PC-3 (cell line): ENCODE measurements at regions not wholly inside any gene's neighbourhood (a gene's known extent, or its start where the extent isn't known, plus 50 kb on each side); places are given as distances from the start of the nearest gene placed in this dataset.
A peak's percentile ranks its signal among the peaks of the same experiment; 100 is the strongest.

ENCODE experiments used
- ATAC-seq: fragments of 200-7000 bp; cut with Tn5 transposase; 2 replicates; pipeline ENCODE4 v1.9.1; 2020; ENCODE audit warnings: mild to moderate bottlenecking, moderate library complexity
- BruUV-seq: library from RNA; stranded (reverse); fragments of 400-500 nt; replicated peaks from 2 replicates; lab custom pipeline; 2021; lab: Mats Ljungman, UMichigan
- CTCF ChIA-PET: fragments of 300-600 bp; sonication (Branson Sonifier 250); formaldehyde crosslinking; loops from one replicate; lab custom pipeline; 2022; ENCODE audit warnings: antibody characterized with exemption; lab: Charles Lee
- POLR2A ChIA-PET: fragments of 300-600 bp; sonication (Branson Sonifier 250); formaldehyde crosslinking; loops from one replicate; lab custom pipeline; 2022; ENCODE audit warnings: antibody characterized with exemption; ENCODE audit not compliant: unreplicated experiment; lab: Charles Lee
- DNase-seq: peaks from one replicate; pipeline ENCODE4 v3.0.0-alpha.2; 2015
- H2AFZ ChIP-seq: fragments of 300-600 bp; sonication (generic); 2 replicates; pipeline ENCODE4 v1.6.0; 2016; ENCODE audit warnings: antibody characterized with exemption, low read length
- H3F3A ChIP-seq: fragments of 300-600 bp; sonication (generic); one replicate; pipeline ENCODE4 v1.6.0; 2017; ENCODE audit warnings: antibody characterized with exemption, low read length, control low read depth, mild to moderate bottlenecking; ENCODE audit not compliant: unreplicated experiment
- H3K27ac ChIP-seq: fragments of 300-600 bp; sonication (generic); 2 replicates; pipeline ENCODE4 v1.5.1; 2016; ENCODE audit warnings: mild to moderate bottlenecking, low read length
- H3K27me3 ChIP-seq: fragments of 300-600 bp; sonication (generic); 2 replicates; pipeline ENCODE4 v1.6.1; 2016; ENCODE audit warnings: low read length, mixed read lengths
- H3K36me3 ChIP-seq: fragments of 300-600 bp; sonication (generic); 2 replicates; pipeline ENCODE4 v1.6.1; 2016; ENCODE audit warnings: low read depth, mixed run types, low read length, mixed read lengths
- H3K4me1 ChIP-seq: fragments of 300-600 bp; sonication (generic); 2 replicates; pipeline ENCODE4 v1.5.1; 2016; ENCODE audit warnings: low read length; ENCODE audit not compliant: insufficient read depth
- H3K4me2 ChIP-seq: fragments of 300-600 bp; sonication (generic); 2 replicates; pipeline ENCODE4 v1.6.0; 2016; ENCODE audit warnings: low read length
- H3K4me3 ChIP-seq: fragments of 300-600 bp; sonication (generic); 2 replicates; pipeline ENCODE4 v1.5.1; 2016; ENCODE audit warnings: mild to moderate bottlenecking, low read length, mixed read lengths
- H3K79me2 ChIP-seq: fragments of 300-600 bp; sonication (generic); 2 replicates; pipeline ENCODE4 v1.6.1; 2017; ENCODE audit warnings: low read length, mixed read lengths
- H3K9ac ChIP-seq: fragments of 300-600 bp; sonication (generic); 2 replicates; pipeline ENCODE4 v1.6.0; 2016; ENCODE audit warnings: mild to moderate bottlenecking, low read length
- H3K9me2 ChIP-seq: fragments of 300-600 bp; sonication (generic); replicated peaks from 2 replicates; pipeline ENCODE4 v1.6.1; 2016; ENCODE audit warnings: mixed run types, low read length, mixed read lengths
- H3K9me3 ChIP-seq: fragments of 300-600 bp; sonication (generic); 2 replicates; pipeline ENCODE4 v1.6.1; 2016; ENCODE audit warnings: low read length, mixed read lengths
- H4K20me1 ChIP-seq: fragments of 300-600 bp; sonication (generic); 2 replicates; pipeline ENCODE4 v1.6.1; 2016; ENCODE audit warnings: low read length, mixed read lengths
- CTCF ChIP-seq: fragments of 300-600 bp; sonication (generic); conservative IDR thresholded peaks from 2 replicates; pipeline ENCODE4 v1.5.1; 2017; ENCODE audit warnings: antibody characterized with exemption, low read depth, mild to moderate bottlenecking, low read length
- EZH2 ChIP-seq: fragments of 300-600 bp; sonication (generic); IDR thresholded peaks from one replicate; pipeline ENCODE4 v1.6.1; 2017; ENCODE audit warnings: antibody characterized with exemption, mild to moderate bottlenecking, low read length; ENCODE audit not compliant: unreplicated experiment
- EZH2phosphoT487 ChIP-seq: fragments of 300-600 bp; sonication (generic); IDR thresholded peaks from 2 replicates; pipeline ENCODE4 v1.6.1; 2018; ENCODE audit warnings: mild to moderate bottlenecking, antibody characterized with exemption, low read length, borderline replicate concordance
- intact Hi-C: fragments of 100-400 bp; cut with micrococcal nuclease; formaldehyde crosslinking; loops from 2 replicates; pipeline ENCODE4 v1.9.0; 2023

- CTCF ChIA-PET = no interaction called here
- Histone ChIP-seq H3K36me3 (no peaks in the 10 kb centered on the region), H3K79me2 (no peaks in the 10 kb centered on the region), H3K4me1 (peaks cover 20% of the 10 kb centered on the region), H2AFZ (no peak overlapping the region; the same call in 1 of the 2 replicates), H3F3A (no peaks in the 10 kb centered on the region), H3K9me3 (no peaks in the 10 kb centered on the region), H3K27me3 (no peaks in the 10 kb centered on the region), H4K20me1 (no peaks in the 10 kb centered on the region), H3K9ac (no peak overlapping the region), H3K4me2 (peak overlapping the region; percentile 85), H3K27ac (peak overlapping the region; percentile 65; the same call in 1 of the 2 replicates), H3K9me2 (no peaks in the 10 kb centered on the region), H3K4me3 (no peak overlapping the region)
- intact Hi-C loops = loop anchor here (2.0 to 10.0 kb wide), 2 partner anchors 26 to 96 kb away; no protein-coding TSS in a partner anchor
- DNase-seq (no peak), ATAC-seq (no peak)
- TF ChIP-seq EZH2 = no peak
- no TSS peak for BruUV-seq
- POLR2A ChIA-PET = no interaction called here
These were observed 109.5 kb downstream of the FOXD1 start for GRCh38 chr5:73339051-73339575.

GRCh38 chr5:73338256-73339050, 110.1 kb downstream of the FOXD1 start:
- no TSS peak for BruUV-seq
- Histone ChIP-seq H2AFZ (peak overlapping the region; percentile 83), H3K79me2 (no peaks in the 10 kb centered on the region), H3K9me3 (no peaks in the 10 kb centered on the region), H3K4me2 (peak overlapping the region; percentile 85), H3K4me1 (peaks cover 20% of the 10 kb centered on the region), H3K9me2 (no peaks in the 10 kb centered on the region), H3F3A (no peaks in the 10 kb centered on the region), H3K27me3 (no peaks in the 10 kb centered on the region), H3K36me3 (no peaks in the 10 kb centered on the region), H4K20me1 (no peaks in the 10 kb centered on the region), H3K4me3 (peak overlapping the region; percentile 59), H3K9ac (peak overlapping the region; percentile 32), H3K27ac (peak overlapping the region; percentile 65)
- intact Hi-C loops = loop anchor here (2.0 to 10.0 kb wide), 2 partner anchors 26 to 96 kb away; no protein-coding TSS in a partner anchor
- DNase-seq (peak; percentile 49), ATAC-seq (peak; percentile 87)
- POLR2A ChIA-PET = no interaction called here
- TF ChIP-seq CTCF = no peak
- TF ChIP-seq EZH2phosphoT487 = no peak
- TF ChIP-seq EZH2 = no peak
- CTCF ChIA-PET = no interaction called here

GRCh38 chr5:73337586-73338255, 110.9 kb downstream of the FOXD1 start:
- Histone ChIP-seq H3K9ac (peak overlapping the region; percentile 32), H2AFZ (peak overlapping the region; percentile 83), H3K9me3 (no peaks in the 10 kb centered on the region)

More at GRCh38 chr5:73337586-73338255, 110.9 kb downstream of the FOXD1 start:
- H3K9me2 ChIP-seq = no peaks in the 10 kb centered on the region
- peak overlapping the region; percentile 65 for H3K27ac ChIP-seq
- BruUV-seq = no TSS peak
- ChIA-PET POLR2A (no interaction called here), CTCF (no interaction called here)
- TF ChIP-seq EZH2 = no peak
- no peak for TF ChIP-seq EZH2phosphoT487
- TF ChIP-seq CTCF = no peak
- H3K36me3 ChIP-seq = no peaks in the 10 kb centered on the region
- H3K27me3 ChIP-seq = no peaks in the 10 kb centered on the region
- H4K20me1 ChIP-seq = no peaks in the 10 kb centered on the region
- ATAC-seq = 0 out of 2 replicates have a peak, but pooled peaks have one; percentile 9
- H3K4me1 ChIP-seq = peaks cover 20% of the 10 kb centered on the region
- DNase-seq = no peak
- H3F3A ChIP-seq = no peaks in the 10 kb centered on the region
- H3K4me3 ChIP-seq = peak overlapping the region; percentile 59
- H3K79me2 ChIP-seq = no peaks in the 10 kb centered on the region
- intact Hi-C loops = loop anchor here (2.0 to 10.0 kb wide), 2 partner anchors 27 to 97 kb away; no protein-coding TSS in a partner anchor
- peak overlapping the region; percentile 85 for H3K4me2 ChIP-seq
